ENCODE measurements at regions not wholly inside any gene's neighbourhood (a gene's known extent, or its start where the extent isn't known, plus 50 kb on each side); places are given as distances from the start of the nearest gene placed in this dataset.

DNA sequence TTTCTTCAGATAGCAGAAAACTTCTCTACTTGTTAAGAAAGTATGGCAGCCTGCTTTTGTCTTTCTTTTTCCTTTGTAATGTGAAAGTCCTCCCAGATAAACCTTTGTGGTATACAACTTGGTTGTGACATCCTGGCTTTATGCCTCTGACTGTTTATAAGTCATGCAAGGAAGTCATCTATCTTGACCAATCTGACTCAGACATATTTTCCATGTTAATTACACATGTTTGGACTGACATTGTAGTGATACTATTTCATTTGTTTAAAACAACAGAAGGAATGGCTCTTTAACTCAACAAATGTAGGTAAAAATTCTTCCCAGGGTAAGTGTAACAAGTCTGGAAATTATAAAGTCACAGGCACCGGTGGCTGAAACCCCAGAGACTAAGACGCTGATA is 341.6 kb upstream of the MEOX2 start:
- TF ChIP-seq EZH2 (optimal IDR thresholded peaks at IDR 0.05; ENCODE audit: low read depth, low read length) (no peak), EZH2phosphoT487 (IDR thresholded peaks at IDR 0.05; ENCODE audit: low read length) (no peak)
- TF ChIP-seq, protein P1, sequence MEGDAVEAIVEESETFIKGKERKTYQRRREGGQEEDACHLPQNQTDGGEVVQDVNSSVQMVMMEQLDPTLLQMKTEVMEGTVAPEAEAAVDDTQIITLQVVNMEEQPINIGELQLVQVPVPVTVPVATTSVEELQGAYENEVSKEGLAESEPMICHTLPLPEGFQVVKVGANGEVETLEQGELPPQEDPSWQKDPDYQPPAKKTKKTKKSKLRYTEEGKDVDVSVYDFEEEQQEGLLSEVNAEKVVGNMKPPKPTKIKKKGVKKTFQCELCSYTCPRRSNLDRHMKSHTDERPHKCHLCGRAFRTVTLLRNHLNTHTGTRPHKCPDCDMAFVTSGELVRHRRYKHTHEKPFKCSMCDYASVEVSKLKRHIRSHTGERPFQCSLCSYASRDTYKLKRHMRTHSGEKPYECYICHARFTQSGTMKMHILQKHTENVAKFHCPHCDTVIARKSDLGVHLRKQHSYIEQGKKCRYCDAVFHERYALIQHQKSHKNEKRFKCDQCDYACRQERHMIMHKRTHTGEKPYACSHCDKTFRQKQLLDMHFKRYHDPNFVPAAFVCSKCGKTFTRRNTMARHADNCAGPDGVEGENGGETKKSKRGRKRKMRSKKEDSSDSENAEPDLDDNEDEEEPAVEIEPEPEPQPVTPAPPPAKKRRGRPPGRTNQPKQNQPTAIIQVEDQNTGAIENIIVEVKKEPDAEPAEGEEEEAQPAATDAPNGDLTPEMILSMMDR (IDR thresholded peaks at IDR 0.05; ENCODE audit: low read length): no peak
- H3K9me3 ChIP-seq (replicated peaks; ENCODE audit: insufficient read depth, low read length): no peaks in the 10 kb centered on the region
- H3K4me3 ChIP-seq (ENCODE audit: low read length): no peak overlapping the region
- H3K9ac ChIP-seq (ENCODE audit: low read length): no peak overlapping the region
- DNase-seq: no peak
- H3K27ac ChIP-seq (ENCODE audit: low read length): no peak overlapping the region
- no peak overlapping the region for H2AFZ ChIP-seq (ENCODE audit: low read length)
- H3K9me2 ChIP-seq (replicated peaks; ENCODE audit: insufficient read depth, low read length): no peaks in the 10 kb centered on the region
- no peaks in the 10 kb centered on the region for H3K79me2 ChIP-seq (ENCODE audit: low read length)
- H3K4me2 ChIP-seq (ENCODE audit: low read depth, low read length): no peak overlapping the region
- H4K20me1 ChIP-seq (ENCODE audit: insufficient read depth, low read length): no peaks in the 10 kb centered on the region
- no peaks in the 10 kb centered on the region for H3K27me3 ChIP-seq (replicated peaks; ENCODE audit: insufficient read depth, low read length)
- no peaks in the 10 kb centered on the region for H3K4me1 ChIP-seq (ENCODE audit: low read length)
- H3F3A ChIP-seq (ENCODE audit: insufficient read depth, low read length): no peaks in the 10 kb centered on the region
- H3K36me3 ChIP-seq (replicated peaks; ENCODE audit: insufficient read depth, low read length): no peaks in the 10 kb centered on the region; the same call in 1 of the 2 replicates

DNA sequence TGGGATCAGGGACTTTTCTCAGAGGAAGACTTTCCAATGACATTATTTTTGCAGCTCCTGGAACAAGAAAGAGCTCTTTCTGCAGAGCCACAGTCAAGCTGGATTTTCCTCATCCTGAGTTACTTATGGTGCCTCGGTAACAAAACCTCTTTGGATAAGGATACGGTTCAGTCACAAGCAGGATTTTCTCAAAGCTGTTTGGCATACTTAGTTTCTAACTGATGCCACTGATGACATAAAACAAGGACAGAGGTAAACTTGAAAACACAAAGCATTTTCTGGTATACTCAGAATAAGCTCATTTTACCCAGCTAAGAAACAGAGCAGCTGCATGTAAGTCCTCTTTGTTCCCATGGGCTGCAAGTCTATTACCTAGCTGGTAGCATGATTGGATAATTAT is 340.9 kb upstream of the MEOX2 start:
- H3K4me3 ChIP-seq (ENCODE audit: low read length): no peak overlapping the region
- no peaks in the 10 kb centered on the region for H3K4me1 ChIP-seq (ENCODE audit: low read length)
- H3K79me2 ChIP-seq (ENCODE audit: low read length): no peaks in the 10 kb centered on the region
- no peak for DNase-seq
- no peak overlapping the region for H3K9ac ChIP-seq (ENCODE audit: low read length)
- no peak overlapping the region for H2AFZ ChIP-seq (ENCODE audit: low read length)
- H3K9me2 ChIP-seq (replicated peaks; ENCODE audit: insufficient read depth, low read length): no peaks in the 10 kb centered on the region
- no peaks in the 10 kb centered on the region for H4K20me1 ChIP-seq (ENCODE audit: insufficient read depth, low read length)
- TF ChIP-seq EZH2phosphoT487 (IDR thresholded peaks at IDR 0.05; ENCODE audit: low read length) (no peak), EZH2 (optimal IDR thresholded peaks at IDR 0.05; ENCODE audit: low read depth, low read length) (no peak)
- TF ChIP-seq, protein P1 (IDR thresholded peaks at IDR 0.05; ENCODE audit: low read length): no peak
- no peaks in the 10 kb centered on the region for H3K27me3 ChIP-seq (replicated peaks; ENCODE audit: insufficient read depth, low read length)
- no peaks in the 10 kb centered on the region for H3F3A ChIP-seq (ENCODE audit: insufficient read depth, low read length)
- H3K36me3 ChIP-seq (replicated peaks; ENCODE audit: insufficient read depth, low read length): no peaks in the 10 kb centered on the region; the same call in 1 of the 2 replicates
- no peak overlapping the region for H3K27ac ChIP-seq (ENCODE audit: low read length)
- H3K9me3 ChIP-seq (replicated peaks; ENCODE audit: insufficient read depth, low read length): no peaks in the 10 kb centered on the region
- no peak overlapping the region for H3K4me2 ChIP-seq (ENCODE audit: low read depth, low read length)

DNA sequence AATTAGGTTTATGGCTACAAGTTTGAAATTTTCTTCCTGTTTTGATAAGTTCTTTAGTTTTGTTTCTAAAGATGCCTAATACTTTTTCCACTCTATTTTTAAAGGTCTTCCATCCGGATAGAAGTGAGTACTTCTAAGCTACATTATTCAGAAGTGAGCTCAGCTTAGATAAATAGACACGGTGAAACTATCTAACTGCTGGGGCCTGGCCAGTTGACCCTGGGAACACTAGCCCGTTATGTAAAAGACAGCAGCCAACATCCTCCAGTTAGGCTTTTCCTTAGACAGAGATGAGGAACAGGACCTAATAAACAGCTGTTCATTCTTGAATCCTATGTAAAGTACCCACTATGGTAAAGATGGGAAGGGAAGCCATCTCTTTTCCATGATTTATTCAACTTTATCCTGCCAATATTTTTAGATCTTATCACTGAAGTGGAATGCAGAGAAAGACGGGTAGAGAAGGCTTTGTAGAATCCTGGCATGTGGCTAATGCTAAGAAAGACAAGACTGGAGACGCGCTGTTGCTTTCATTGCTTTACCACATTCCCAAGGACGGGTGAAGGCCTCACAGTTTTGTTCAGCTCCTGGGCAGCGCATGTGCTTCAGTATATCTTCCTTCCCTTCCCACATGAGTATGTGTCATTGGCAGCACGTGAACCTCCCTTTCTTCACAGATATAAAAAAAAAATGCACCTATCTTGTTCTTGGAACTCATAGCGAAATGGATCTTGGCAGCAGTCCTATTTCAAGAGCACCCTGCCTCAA is 340.0 kb upstream of the MEOX2 start:
- Histone ChIP-seq H3F3A (ENCODE audit: insufficient read depth, low read length) (no peaks in the 10 kb centered on the region), H3K4me3 (ENCODE audit: low read length) (no peak overlapping the region), H3K9ac (ENCODE audit: low read length) (no peak overlapping the region), H3K27me3 (replicated peaks; ENCODE audit: insufficient read depth, low read length) (no peaks in the 10 kb centered on the region), H4K20me1 (ENCODE audit: insufficient read depth, low read length) (no peaks in the 10 kb centered on the region), H3K9me2 (replicated peaks; ENCODE audit: insufficient read depth, low read length) (no peaks in the 10 kb centered on the region), H3K36me3 (replicated peaks; ENCODE audit: insufficient read depth, low read length) (no peaks in the 10 kb centered on the region), H3K27ac (ENCODE audit: low read length) (no peak overlapping the region), H3K4me1 (ENCODE audit: low read length) (no peaks in the 10 kb centered on the region), H2AFZ (ENCODE audit: low read length) (no peak overlapping the region), H3K4me2 (ENCODE audit: low read depth, low read length) (no peak overlapping the region), H3K79me2 (ENCODE audit: low read length) (no peaks in the 10 kb centered on the region), H3K9me3 (replicated peaks; ENCODE audit: insufficient read depth, low read length) (no peaks in the 10 kb centered on the region)
- no peak for DNase-seq
- TF ChIP-seq, protein P1 (IDR thresholded peaks at IDR 0.05; ENCODE audit: low read length): no peak
- TF ChIP-seq EZH2phosphoT487 (IDR thresholded peaks at IDR 0.05; ENCODE audit: low read length) (no peak), EZH2 (optimal IDR thresholded peaks at IDR 0.05; ENCODE audit: low read depth, low read length) (no peak)

All from MM.1S (cell line).